ENCODE measurements at regions not wholly inside any gene's neighbourhood (a gene's known extent, or its start where the extent isn't known, plus 50 kb on each side); places are given as distances from the start of the nearest gene placed in this dataset.
A peak's percentile ranks its signal among the peaks of the same experiment; 100 is the strongest.
"Not testable (repeated sequence)": the region's sequence is repeated elsewhere in the genome, so short reads cannot be mapped to it uniquely, and the experiment has no call there.

DNA sequence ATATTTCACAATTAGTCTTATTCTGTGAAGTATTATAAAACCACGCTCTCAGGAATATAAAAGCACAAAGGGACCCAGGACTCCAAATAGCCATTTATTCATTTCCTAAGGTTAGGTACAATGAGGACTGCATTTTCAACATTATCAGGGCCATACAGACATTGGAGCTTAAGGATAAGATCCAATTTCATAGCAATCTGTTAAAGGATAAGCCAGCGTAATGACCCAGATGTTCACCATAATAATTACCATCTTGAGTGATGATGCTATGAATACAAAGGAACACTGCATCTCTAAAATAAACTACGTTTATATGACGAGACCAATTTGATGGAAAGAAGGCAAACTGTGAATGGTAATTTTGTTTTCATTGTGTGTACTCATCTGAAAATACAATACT is 169.6 kb downstream of the USP22 start:
- not testable (repeated sequence) for H3K36me3 ChIP-seq; H3K27me3 ChIP-seq; DNase-seq; H3K27ac ChIP-seq; H3K4me1 ChIP-seq; H3K9me3 ChIP-seq; H3K4me3 ChIP-seq; ATAC-seq (ENCODE audit: low FRiP score in 2 of 2)
- WGBS, 2 donors, result 82 to 84% methylated on average over 4 of the region's 4 CpGs

DNA sequence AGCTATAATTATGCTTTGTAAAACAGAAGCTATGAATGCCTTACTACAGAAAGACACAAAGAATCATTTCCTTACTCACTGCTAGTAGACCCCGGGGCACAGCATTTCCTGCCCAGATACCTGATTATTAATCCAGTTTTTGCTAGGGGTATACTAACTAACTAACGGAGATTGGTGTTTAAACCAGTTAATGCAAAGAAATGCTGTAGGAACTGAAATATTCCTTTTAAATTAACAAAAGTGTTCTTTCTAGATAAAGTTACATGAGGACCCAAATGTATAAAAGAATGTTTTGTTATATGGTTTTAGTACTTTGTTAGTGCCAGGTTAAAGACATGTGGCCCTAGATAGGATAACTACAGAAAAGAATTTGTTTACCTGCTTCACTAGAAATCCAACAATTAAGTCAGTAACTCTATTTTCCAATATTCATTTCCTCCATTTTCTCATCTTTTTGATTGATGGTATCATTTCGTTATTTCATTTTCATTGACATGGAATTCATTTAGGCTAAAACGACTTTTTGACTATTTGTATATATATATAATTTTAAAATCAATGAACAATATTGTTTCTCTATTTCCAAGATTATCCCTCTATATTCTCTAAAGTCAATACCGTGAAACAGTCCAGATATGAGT is 169.0 kb downstream of the USP22 start:
- not testable (repeated sequence) for H3K4me3 ChIP-seq; H3K4me1 ChIP-seq; H3K9me3 ChIP-seq; H3K27me3 ChIP-seq; H3K36me3 ChIP-seq; ATAC-seq (ENCODE audit: low FRiP score in 2 of 2); DNase-seq; H3K27ac ChIP-seq
- WGBS, 2 donors, result 75 to 83% methylated on average over 5 of the region's 5 CpGs

DNA sequence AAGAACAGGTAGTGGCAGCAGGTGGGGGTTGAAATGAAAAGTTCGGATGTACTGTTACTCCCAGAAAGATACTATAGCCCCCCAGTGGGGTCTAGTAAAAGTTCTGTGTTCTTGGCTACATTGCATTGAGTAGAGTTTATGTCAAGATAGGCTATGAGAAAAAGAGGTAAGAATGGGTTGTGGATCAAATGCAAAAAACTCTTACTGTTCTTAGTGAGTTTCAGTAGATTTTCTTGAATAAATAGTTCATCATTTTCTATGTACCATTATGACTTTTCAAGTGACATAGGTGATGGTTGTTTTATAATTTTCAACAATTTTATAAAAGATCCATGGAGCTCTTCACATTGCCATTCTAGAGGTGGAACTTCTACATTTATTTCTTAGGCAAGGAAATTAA is 165.4 kb downstream of the USP22 start:
- ATAC-seq (ENCODE audit: low FRiP score in 2 of 2); H3K36me3 ChIP-seq; H3K9me3 ChIP-seq; H3K4me3 ChIP-seq; H3K27me3 ChIP-seq; H3K27ac ChIP-seq; H3K4me1 ChIP-seq; DNase-seq: not testable (repeated sequence)
- 92 to 95% methylated on average over 1 of the region's 1 CpG for WGBS, 2 donors

DNA sequence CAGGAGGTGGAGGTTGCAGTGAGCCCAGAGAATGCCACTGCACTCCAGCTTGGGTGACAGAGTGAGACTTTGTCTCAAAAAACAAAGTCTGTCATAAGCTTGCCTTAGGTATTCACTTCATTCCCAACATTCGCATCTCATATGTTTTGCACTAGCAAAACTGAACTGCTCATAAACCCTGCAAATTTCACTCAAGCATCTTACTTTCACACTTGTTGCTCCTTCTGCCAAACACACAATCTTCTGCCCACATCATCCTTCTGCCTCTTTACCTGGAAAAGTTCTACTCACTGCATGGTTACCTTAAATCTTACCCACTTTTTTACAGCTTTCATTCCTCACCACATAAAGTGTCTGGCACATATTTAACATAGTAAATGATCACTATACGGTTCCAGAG is 152.5 kb downstream of the USP22 start:
- 77 to 93% methylated on average over 2 of the region's 2 CpGs for WGBS, 2 donors
- TF ChIP-seq EP300 (IDR thresholded peaks at IDR 0.05) (no peak), POLR2A (IDR thresholded peaks at IDR 0.05) (no peak), POLR2AphosphoS5 (IDR thresholded peaks at IDR 0.05) (no peak)
- TF ChIP-seq, protein P1, sequence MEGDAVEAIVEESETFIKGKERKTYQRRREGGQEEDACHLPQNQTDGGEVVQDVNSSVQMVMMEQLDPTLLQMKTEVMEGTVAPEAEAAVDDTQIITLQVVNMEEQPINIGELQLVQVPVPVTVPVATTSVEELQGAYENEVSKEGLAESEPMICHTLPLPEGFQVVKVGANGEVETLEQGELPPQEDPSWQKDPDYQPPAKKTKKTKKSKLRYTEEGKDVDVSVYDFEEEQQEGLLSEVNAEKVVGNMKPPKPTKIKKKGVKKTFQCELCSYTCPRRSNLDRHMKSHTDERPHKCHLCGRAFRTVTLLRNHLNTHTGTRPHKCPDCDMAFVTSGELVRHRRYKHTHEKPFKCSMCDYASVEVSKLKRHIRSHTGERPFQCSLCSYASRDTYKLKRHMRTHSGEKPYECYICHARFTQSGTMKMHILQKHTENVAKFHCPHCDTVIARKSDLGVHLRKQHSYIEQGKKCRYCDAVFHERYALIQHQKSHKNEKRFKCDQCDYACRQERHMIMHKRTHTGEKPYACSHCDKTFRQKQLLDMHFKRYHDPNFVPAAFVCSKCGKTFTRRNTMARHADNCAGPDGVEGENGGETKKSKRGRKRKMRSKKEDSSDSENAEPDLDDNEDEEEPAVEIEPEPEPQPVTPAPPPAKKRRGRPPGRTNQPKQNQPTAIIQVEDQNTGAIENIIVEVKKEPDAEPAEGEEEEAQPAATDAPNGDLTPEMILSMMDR (IDR thresholded peaks at IDR 0.05), result no peak
- Histone ChIP-seq H3K9me3 (no peaks in the 10 kb centered on the region), H3K4me3 (no peak overlapping the region), H3K27me3 (no peaks in the 10 kb centered on the region), H3K4me1 (no peaks in the 10 kb centered on the region), H3K27ac (no peak overlapping the region), H3K36me3 (no peaks in the 10 kb centered on the region)
- DNase-seq, result no peak
- no peak for ATAC-seq (ENCODE audit: low FRiP score in 2 of 2)

DNA sequence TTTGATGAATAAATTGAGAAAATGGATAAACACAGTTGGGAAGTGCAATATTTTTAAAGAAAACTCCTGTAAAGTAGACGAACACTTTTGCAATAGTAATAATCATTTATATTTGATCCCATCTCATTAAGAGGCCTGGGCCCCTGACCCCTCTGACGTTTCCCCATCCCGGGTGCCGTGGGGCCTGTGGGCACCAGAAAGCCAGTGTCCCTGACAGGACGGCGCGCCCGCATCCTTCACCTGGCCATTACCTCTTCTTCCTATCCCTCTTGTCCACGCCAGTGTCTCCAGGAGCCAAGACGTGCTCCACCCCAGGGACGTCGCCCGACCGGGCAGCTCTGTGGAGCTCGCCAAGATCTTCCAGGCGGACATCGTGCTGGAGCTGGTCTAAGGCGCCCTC is 147.4 kb downstream of the USP22 start:
- 96 to 97% methylated on average over 10 to 17 of the region's 18 CpGs for WGBS, 2 donors
- H3K4me1 ChIP-seq, H3K4me3 ChIP-seq, H3K27me3 ChIP-seq, H3K36me3 ChIP-seq, H3K27ac ChIP-seq, H3K9me3 ChIP-seq: not testable (repeated sequence)
- ATAC-seq (ENCODE audit: low FRiP score in 2 of 2) (peak in 1 of 2 donors; percentile 34), DNase-seq (peak in 1 of 2 donors; percentile 52)

DNA sequence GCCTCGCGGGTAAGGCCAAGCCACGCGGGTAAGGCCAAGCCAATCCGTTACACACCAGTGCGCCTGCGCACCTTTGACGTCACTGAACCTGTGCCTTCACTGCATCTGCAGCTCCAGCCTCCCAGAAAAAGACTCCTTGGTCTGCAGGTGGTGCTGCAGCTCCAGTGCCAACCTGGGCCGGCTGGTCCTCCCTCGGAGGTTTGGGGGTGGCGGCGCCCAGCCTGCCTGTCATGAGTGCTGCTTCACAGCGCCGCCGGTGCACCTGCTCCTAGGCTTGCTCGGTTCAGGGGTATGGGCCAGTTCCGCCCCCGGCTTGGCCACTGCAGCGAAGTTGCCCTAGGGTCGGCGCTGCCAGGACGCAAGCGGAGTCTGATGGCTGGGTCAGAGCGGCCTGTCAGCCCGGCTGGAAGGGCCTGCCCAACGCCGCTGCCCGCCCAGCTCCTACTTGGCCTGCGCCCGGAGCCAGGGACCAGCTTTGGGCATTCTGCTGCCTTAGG is 146.6 kb downstream of the USP22 start:
- TF ChIP-seq POLR2A (IDR thresholded peaks at IDR 0.05), result no peak
- TF ChIP-seq, protein P1 (IDR thresholded peaks at IDR 0.05), result peak in 1 of 6 experiments; percentile 10
- Histone ChIP-seq H3K4me3 (no peak overlapping the region), H3K4me1 (no peaks in the 10 kb centered on the region), H3K27ac (no peak overlapping the region), H3K9me3 (no peaks in the 10 kb centered on the region), H3K27me3 (no peaks in the 10 kb centered on the region), H3K36me3 (no peaks in the 10 kb centered on the region)
- 55 to 75% methylated on average over 4 to 14 of the region's 30 CpGs for WGBS, 2 donors
- ATAC-seq (ENCODE audit: low FRiP score in 2 of 2) (peak; percentile 29 to 43), DNase-seq (peak in 1 of 2 donors; percentile 78)

DNA sequence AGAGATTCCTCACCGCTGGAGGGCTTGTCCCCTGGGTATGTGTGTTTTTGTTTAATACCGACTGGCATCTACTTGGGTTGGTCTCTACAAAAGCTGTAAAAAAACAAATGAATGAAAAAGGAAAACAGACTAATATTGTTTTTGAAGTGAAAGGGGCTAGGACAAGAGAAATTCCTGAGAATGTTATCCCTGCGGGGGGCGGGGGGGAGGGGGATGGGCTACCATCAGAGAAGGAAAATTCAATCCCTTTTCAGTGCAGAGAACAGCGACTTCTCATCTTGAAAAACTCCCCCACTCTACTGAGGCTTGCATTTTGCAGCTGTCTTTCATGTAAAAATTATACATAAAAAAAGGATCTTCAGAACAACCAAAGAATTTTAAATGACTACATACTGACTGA is 144.1 kb downstream of the USP22 start:
- H3K9me3 ChIP-seq; ATAC-seq (ENCODE audit: low FRiP score in 2 of 2); H3K4me3 ChIP-seq; H3K27me3 ChIP-seq; H3K36me3 ChIP-seq; H3K27ac ChIP-seq; H3K4me1 ChIP-seq; DNase-seq: not testable (repeated sequence)
- WGBS, 2 donors, result 49 to 61% methylated on average over 5 of the region's 5 CpGs

DNA sequence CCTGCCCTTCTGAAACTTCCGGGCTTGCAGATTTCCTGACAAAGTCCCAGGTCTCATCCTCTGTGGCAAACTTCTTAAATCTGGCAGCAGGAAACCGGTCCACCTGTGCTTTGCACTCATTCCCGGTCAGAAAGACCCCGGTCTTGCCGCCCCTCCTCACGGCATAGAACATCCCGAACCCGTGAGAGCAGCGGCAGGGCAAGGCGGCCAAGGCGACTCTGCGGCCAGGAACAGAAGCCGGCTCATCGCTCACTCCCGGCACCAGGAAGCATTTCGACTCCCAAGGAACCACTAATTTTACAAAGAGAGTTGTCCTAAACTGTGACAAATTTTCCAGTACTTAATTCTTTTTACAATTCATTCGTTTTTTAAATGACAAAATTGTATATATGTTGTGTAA is 140.3 kb downstream of the USP22 start:
- peak in 1 of 2 donors; percentile 44 for DNase-seq
- H3K9me3 ChIP-seq; H3K36me3 ChIP-seq; H3K4me1 ChIP-seq; H3K27ac ChIP-seq; H3K27me3 ChIP-seq; ATAC-seq (ENCODE audit: low FRiP score in 2 of 2): not testable (repeated sequence)
- WGBS, 2 donors, result 28 to 32% methylated on average over 13 to 17 of the region's 17 CpGs
- peak overlapping the region in 2 of 4 donors; percentile 10 to 14 for H3K4me3 ChIP-seq

DNA sequence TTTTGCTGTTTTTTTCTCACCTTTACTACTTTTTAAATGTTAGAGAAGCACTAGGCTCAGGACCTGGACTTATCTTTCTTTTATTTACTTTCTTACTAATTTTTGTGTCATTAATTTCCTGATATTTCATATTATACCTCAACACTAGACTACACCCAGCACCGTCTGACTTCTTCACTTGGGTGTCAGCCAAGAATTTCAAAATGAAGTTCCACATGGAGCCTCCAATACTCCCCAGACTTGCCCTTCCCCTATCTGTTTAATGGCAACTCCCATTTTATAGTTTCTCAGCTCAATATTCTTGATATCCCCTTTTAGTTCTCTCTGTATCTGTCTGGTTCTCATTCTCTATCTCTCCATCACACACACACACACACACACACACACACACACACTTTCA is 139.3 kb downstream of the USP22 start:
- H3K27me3 ChIP-seq; DNase-seq; H3K9me3 ChIP-seq; H3K27ac ChIP-seq; H3K4me3 ChIP-seq; ATAC-seq (ENCODE audit: low FRiP score in 2 of 2); H3K36me3 ChIP-seq; H3K4me1 ChIP-seq: not testable (repeated sequence)
- 0 to 24% methylated on average over 1 of the region's 1 CpG for WGBS, 2 donors

Data from upper lobe of left lung (tissue), 6 donors.